ENCODE measurements at regions not wholly inside any gene's neighbourhood (a gene's known extent, or its start where the extent isn't known, plus 50 kb on each side); places are given as distances from the start of the nearest gene placed in this dataset.

- TF ChIP-seq CTCF (IDR thresholded peaks at IDR 0.05; ENCODE audit: low read depth, low read length) (no peak), POLR2A (IDR thresholded peaks at IDR 0.05; ENCODE audit: extremely low read depth, insufficient read length) (no peak)
Observed at GRCh38 chr22:47813661-47814060, 1051.2 kb downstream of the TBC1D22A start.

Data from NB4 (cell line).